ENCODE measurements at regions not wholly inside any gene's neighbourhood (a gene's known extent, or its start where the extent isn't known, plus 50 kb on each side); places are given as distances from the start of the nearest gene placed in this dataset.
A peak's percentile ranks its signal among the peaks of the same experiment; 100 is the strongest.

DNA sequence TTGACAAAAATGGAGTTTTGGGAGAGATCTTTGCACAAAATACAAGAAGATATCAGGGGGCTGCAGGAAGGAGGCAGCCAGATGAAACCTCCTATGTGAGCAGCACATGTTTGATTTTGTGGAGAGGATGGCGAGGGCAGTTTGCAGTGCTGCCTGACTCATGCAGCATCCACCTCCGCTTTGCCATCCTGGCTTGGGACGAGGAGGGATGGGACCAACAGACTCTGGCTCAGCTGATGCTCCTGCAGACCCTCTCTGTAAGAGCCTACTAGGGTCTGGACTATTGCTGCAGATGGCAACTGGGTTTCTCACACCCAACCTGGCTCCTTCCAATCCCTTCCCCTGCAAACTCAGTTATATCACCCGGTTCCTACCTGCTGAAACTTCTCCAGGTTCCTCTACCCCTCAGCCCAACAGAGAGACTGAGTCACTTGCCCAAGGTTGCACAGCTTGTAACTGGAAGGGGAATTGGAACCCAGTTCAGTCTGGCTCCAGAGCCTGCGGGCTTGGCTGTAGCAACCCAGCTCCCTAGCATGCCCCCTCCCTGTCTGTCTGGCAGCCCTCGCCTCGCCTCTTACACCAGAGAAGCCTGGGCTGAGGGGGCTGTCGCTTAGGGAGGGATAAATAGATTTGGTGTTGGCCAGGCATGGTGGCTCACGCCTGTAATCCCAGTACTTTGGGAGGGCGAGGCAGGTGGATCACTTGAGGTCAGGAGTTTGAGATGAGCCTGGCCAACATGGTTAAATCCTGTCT, 205.8 kb downstream of the PTPRU start:
- DNase-seq (ENCODE audit: low spot score), result no peak

GRCh38 chr1:29439615-29440014, 203.3 kb downstream of the PTPRU start:
- no peak for DNase-seq (ENCODE audit: low spot score)

- no peak for DNase-seq (ENCODE audit: low spot score)
Measured at GRCh38 chr1:29438991-29439390, 202.7 kb downstream of the PTPRU start.

- DNase-seq (ENCODE audit: low spot score), result no peak
Measured at GRCh38 chr1:29437946-29438345, 201.6 kb downstream of the PTPRU start.

DNA sequence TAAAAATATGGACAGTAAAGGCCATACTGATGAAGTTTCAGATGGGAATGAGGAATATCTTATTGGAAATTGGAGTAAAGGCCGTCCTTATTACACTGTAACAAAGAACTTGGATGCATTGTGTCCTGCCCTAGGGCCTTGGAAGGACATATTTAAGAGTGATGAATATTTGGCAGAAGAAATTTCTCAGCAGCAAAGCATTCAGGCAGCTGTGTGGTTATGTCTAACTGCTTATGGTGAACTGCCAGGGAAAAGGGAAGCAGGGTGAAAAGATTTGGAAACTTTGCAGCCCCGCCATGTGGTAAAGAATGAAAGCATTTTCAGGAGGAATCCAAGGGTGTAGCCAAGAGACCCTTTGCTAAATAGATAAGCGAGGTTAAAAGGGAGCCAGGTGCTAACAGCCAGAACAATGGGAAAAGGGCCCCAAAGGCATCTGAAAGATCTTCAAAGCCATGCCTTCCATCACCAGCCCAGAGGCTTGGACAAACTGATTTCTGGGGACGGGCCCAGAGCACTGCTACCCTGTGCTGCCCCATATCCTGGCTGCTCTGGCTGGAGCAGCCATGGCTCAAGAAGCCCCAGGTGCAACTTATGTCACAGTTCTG, 200.0 kb downstream of the PTPRU start:
- no peak for DNase-seq (ENCODE audit: low spot score)

DNA sequence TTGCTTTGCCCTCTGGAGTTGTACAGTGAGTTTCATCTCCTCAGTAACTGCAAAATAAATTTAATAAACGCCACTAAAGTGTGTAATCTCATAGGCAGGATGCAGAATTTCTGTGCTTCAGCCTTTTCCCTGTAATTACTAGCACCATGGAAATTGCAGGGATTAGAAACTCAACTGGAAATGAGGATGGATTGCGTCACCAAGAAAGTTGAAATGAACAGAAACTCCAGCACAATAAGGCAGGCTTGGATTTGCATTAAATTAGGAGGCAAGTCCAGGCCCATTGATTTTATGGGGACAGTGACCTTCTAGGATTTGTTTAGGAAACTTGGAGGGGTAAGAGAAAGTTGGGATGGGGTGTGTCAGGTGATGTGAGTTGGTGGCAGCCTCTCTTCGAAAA, 197.5 kb downstream of the PTPRU start:
- DNase-seq (ENCODE audit: low spot score), result no peak

- no peak for DNase-seq (ENCODE audit: low spot score)
Measured at GRCh38 chr1:29431138-29431537, 194.8 kb downstream of the PTPRU start.

GRCh38 chr1:29429656-29430055, 193.3 kb downstream of the PTPRU start:
- DNase-seq (ENCODE audit: low spot score), result no peak

GRCh38 chr1:29428997-29429396, 192.7 kb downstream of the PTPRU start:
- no peak for DNase-seq (ENCODE audit: low spot score)

DNA sequence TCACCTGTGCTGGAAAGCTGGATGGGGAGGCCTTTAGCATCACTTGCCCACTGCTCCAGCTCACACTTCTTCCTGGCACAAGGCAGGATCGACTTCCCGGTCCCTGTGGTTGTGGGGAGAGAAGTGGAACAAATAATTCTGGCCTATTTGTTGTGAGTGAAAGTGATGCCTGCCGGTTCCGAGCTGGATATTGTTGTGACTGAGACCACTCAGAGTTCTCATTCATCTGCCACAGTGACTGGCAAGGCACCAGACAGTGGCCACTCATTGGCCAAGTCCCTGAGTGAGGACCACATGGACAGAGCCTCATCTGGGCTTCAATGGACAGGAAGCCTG, 191.9 kb downstream of the PTPRU start:
- DNase-seq (ENCODE audit: low spot score), result no peak

- DNase-seq (ENCODE audit: low spot score), result no peak
Measured at GRCh38 chr1:29427614-29428279, 191.4 kb downstream of the PTPRU start.

- no peak for DNase-seq (ENCODE audit: low spot score)
Measured at GRCh38 chr1:29426701-29427279, 190.5 kb downstream of the PTPRU start.

DNA sequence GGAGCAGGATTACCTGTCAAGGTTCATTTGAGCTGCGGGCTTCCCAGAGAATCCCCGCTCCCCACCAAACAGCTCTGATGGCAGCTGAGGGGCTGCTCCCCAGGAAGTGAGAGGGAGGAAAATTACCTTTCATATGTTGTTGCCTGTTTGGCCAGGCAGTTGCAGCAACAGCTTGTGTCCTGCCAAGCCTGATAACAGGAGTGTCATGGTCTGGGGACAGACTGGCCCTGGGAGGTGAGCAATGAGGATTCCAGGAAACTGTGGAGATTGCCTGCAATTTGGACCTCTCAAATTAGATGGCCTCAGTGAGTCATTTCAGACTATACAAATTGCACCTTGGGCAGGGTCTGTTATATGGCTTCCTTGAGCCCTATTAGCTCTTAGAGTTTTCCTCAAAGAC, 189.3 kb downstream of the PTPRU start:
- no peak for DNase-seq (ENCODE audit: low spot score)

DNA sequence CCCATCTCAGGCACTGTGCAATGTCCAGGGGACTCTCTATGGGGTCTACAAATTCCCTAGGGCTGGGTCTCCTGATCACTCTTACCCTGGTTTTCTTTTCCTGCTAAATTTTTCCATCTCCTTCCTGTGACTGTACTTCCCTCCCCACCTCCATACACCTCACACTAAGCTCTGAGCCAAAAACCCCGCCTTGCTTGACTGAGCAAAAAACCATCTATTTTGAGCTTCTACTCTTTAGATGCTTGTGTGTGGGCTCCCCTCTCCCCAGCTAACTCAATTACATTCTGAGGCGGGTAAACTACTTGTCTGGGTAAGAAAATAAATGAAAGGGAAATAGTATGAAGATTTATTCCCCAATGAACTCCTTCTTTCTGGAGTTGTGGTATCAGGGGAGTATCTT, 187.9 kb downstream of the PTPRU start:
- DNase-seq (ENCODE audit: low spot score), result no peak

- DNase-seq (ENCODE audit: low spot score), result no peak
Measured at GRCh38 chr1:29420202-29420601, 183.9 kb downstream of the PTPRU start.

DNA sequence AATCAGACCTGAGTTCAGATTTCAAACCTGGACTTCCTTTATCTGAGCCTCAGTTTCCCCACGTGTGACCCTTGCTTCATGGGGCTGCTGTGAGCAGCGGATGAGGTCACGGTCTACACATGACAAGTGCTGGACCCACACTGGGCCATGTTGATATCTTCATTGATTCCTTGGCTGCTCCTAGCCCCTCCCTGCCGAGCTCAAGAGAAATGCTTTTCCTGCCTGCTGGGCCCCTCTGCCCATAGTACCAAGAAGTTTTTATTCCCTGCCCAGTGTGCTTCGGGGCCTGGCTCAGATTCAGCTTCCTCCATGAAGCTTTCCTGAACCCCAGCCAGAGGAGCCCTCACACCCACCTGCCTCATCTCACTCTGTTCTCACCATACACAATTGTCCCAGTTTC, 181.6 kb downstream of the PTPRU start:
- DNase-seq (ENCODE audit: low spot score), result no peak

DNA sequence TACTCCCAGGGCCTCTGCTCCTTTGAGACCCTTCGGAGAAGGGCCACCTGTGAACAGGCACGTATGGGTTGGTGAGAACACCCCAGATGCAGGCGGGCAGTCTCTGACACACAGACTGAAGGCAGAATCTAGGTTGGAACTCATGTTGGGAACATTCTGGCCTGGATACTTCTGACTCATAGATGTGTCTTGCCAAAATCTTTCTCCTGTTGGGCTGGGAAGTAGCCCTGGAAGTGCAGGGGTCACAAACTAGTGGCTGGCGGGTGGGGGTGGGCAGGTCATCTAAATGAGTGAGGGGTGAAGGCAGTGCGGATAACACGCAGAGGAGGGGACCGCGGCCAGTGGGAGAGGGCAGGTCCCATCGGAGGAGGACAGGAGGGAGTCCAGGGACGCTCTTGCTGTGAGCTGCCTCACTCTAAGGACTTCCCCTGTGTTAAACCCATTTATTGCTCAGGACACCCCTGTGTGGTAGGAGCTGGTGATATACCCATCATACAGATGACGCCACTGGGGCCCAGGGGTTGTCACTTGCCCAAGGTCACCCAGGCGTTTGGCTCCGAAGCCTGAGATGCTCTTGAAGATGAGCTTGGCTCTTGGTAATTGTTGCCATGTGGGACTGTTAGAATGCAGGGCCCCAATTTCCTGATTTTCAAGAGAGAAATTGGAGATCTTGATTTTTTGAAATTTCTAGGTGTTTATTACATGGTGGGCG, 181.0 kb downstream of the PTPRU start:
- no peak for DNase-seq (ENCODE audit: low spot score)

DNA sequence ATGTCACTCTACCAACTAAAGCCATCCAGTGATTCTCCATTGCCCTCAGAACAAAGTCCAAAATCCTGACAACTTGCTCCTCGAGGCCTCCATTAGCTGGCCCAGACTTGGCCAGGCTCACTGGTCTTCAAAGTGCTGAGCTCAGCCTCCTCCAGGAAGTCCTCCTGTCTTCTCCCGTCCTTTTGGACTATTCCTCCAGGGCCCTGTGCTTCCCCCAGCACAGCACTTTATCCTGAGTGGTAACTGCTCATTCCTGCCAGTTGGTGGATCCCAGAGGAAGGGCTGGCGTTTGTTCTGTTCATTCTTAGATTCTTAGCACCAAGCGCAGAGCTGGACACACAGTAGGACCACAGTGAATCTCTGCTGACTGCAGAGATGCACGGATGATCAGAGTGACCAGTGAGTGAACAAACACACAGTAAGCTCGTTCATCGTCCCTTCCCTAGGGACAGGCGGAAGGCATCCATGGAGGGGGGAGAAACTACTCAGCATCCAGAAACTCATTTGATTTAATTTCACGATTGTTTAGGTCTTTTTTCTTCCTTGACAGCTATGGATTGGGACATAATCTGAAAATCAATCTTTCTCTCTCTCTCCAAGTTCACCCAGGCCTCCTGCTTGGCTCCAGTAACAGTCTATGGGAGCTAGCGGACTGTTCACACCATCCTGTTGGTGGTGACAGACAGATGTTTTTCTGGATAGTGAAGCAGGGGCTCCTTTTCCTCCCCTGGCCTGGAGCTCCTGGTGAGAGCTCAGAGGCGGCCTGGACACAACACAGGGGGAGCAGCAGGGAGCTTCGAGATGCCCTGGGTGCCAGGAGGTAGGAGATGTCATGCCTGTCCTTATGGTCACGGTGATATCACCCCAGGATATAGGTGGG, 180.2 kb downstream of the PTPRU start:
- no peak for DNase-seq (ENCODE audit: low spot score)

DNA sequence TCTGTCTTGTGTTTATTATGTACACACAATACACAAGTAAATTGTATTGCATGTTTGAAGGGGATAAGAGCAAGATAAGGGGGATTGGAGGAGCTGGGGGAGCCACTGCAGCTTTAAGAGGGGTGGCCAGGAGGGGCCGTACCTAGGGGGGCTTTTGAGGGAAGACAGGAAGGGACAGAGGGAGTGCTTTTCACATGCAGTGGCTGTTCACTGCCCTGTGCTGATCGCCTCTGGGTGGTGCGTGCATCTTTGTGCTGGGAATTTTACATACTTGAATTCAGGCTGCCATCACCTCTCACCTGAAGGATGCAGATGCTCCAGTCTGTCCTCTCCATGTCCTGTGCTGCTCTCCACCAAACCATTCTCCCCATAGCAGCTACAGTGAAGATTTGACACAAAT, 179.5 kb downstream of the PTPRU start:
- DNase-seq (ENCODE audit: low spot score), result no peak

GRCh38 chr1:29415156-29415830, 179.0 kb downstream of the PTPRU start:
- DNase-seq (ENCODE audit: low spot score), result peak; percentile 46

- no peak for DNase-seq (ENCODE audit: low spot score)
Measured at GRCh38 chr1:29414086-29414485, 177.8 kb downstream of the PTPRU start.

All from SW480 (cell line).